Eye (tissue), 1 donor: ENCODE measurements at regions not wholly inside any gene's neighbourhood (a gene's known extent, or its start where the extent isn't known, plus 50 kb on each side); places are given as distances from the start of the nearest gene placed in this dataset.

Experiments used
- DNase-seq: peaks from one replicate; pipeline ENCODE4 v3.0.0-alpha.2; 2015

- DNase-seq, result no peak
Measured at GRCh38 chr2:234438305-234438977, 58.4 kb downstream of the ARL4C start.

GRCh38 chr2:234437642-234438304, 59.1 kb downstream of the ARL4C start:
- peak; percentile 15 for DNase-seq

- no peak for DNase-seq
Measured at GRCh38 chr2:234436482-234436837, 60.4 kb downstream of the ARL4C start.

GRCh38 chr2:234435836-234436481, 60.9 kb downstream of the ARL4C start:
- DNase-seq, result no peak

GRCh38 chr2:234433201-234433600, 63.7 kb downstream of the ARL4C start:
- no peak for DNase-seq

- DNase-seq, result no peak
Measured at GRCh38 chr2:234430871-234431270, 66.0 kb downstream of the ARL4C start.

- DNase-seq, result no peak
Measured at GRCh38 chr2:234429265-234429664, 67.6 kb downstream of the ARL4C start.

- DNase-seq, result peak; percentile 59
Measured at GRCh38 chr2:234427081-234428061, 69.5 kb downstream of the ARL4C start.

GRCh38 chr2:234426616-234427015, 70.3 kb downstream of the ARL4C start:
- no peak for DNase-seq

- no peak for DNase-seq
Measured at GRCh38 chr2:234425639-234426603, 71.0 kb downstream of the ARL4C start.

- no peak for DNase-seq
Measured at GRCh38 chr2:234423884-234424283, 73.0 kb downstream of the ARL4C start.

GRCh38 chr2:234422981-234423431, 73.9 kb downstream of the ARL4C start:
- DNase-seq, result no peak

- DNase-seq, result no peak
Measured at GRCh38 chr2:234422273-234422732, 74.6 kb downstream of the ARL4C start.

GRCh38 chr2:234420408-234420807, 76.5 kb downstream of the ARL4C start:
- no peak for DNase-seq

- no peak for DNase-seq
Measured at GRCh38 chr2:234419726-234420125, 77.2 kb downstream of the ARL4C start.

- no peak for DNase-seq
Measured at GRCh38 chr2:234415706-234416105, 81.2 kb downstream of the ARL4C start.

GRCh38 chr2:234414596-234414995, 82.3 kb downstream of the ARL4C start:
- no peak for DNase-seq

GRCh38 chr2:234412726-234413125, 84.2 kb downstream of the ARL4C start:
- no peak for DNase-seq

GRCh38 chr2:234411793-234412192, 85.1 kb downstream of the ARL4C start:
- no peak for DNase-seq

GRCh38 chr2:234410526-234410925, 86.4 kb downstream of the ARL4C start:
- DNase-seq, result no peak

- DNase-seq, result no peak
Measured at GRCh38 chr2:234409590-234409989, 87.3 kb downstream of the ARL4C start.

GRCh38 chr2:234406085-234406484, 90.8 kb downstream of the ARL4C start:
- no peak for DNase-seq
